IMR-90 (cell line): ENCODE measurements at regions not wholly inside any gene's neighbourhood (a gene's known extent, or its start where the extent isn't known, plus 50 kb on each side); places are given as distances from the start of the nearest gene placed in this dataset.

Experiments
- ATAC-seq: fragments of 200-7000 bp; cut with Tn5 transposase; 2 replicates; pipeline ENCODE4 v1.9.1; 2020; ENCODE audit warnings: low read depth, mild to moderate bottlenecking, moderate library complexity
- BruUV-seq: library from RNA; stranded (reverse); fragments of 400-500 nt; replicated peaks from 2 replicates; lab custom pipeline; 2021; lab: Mats Ljungman, UMichigan
- CTCF ChIA-PET: fragments of 300-600 bp; formaldehyde crosslinking; extraction: SDS; loops from one replicate; lab custom pipeline; 2021; ENCODE audit warnings: antibody characterized with exemption; lab: Yijun Ruan, JAX
- POLR2A ChIA-PET: fragments of 300-600 bp; sonication (Branson Sonifier 250); formaldehyde crosslinking; loops from one replicate; lab custom pipeline; 2022; ENCODE audit warnings: antibody characterized with exemption; ENCODE audit not compliant: unreplicated experiment; lab: Charles Lee
- DNase-seq: peaks from one replicate; pipeline ENCODE4 v3.0.0; 2013
- H2AFZ ChIP-seq: replicated peaks from 2 replicates; pipeline ENCODE3; 2013; ENCODE audit warnings: low read length, mild to moderate bottlenecking; ENCODE audit not compliant: poor library complexity
- H2AK5ac ChIP-seq: 2 replicates; pipeline ENCODE4 v1.6.1; 2013; ENCODE audit warnings: low read depth, low read length, inconsistent platforms
- H2AK9ac ChIP-seq: replicated peaks from 2 replicates; pipeline ENCODE3; 2013; ENCODE audit warnings: mild to moderate bottlenecking, low read depth, low read length, moderate library complexity; ENCODE audit not compliant: poor library complexity
- H2BK120ac ChIP-seq: 2 replicates; pipeline ENCODE4 v1.6.1; 2013; ENCODE audit warnings: low read depth, low read length, inconsistent platforms
- H2BK15ac ChIP-seq: 3 replicates; pipeline ENCODE4 v1.6.1; 2013; ENCODE audit warnings: low read depth, low read length, inconsistent platforms
- H2BK20ac ChIP-seq: 2 replicates; pipeline ENCODE4 v1.6.1; 2013; ENCODE audit warnings: low read depth, mild to moderate bottlenecking, inconsistent platforms, low read length, moderate library complexity
- H2BK5ac ChIP-seq: 2 replicates; pipeline ENCODE4 v1.6.1; 2013; ENCODE audit warnings: mild to moderate bottlenecking, low read depth, low read length, inconsistent platforms; ENCODE audit not compliant: poor library complexity, severe bottlenecking
- H3K14ac ChIP-seq: replicated peaks from 2 replicates; pipeline ENCODE4 v1.6.1; 2013; ENCODE audit warnings: low read depth, low read length, inconsistent platforms
- H3K18ac ChIP-seq: 2 replicates; pipeline ENCODE4 v1.6.1; 2013; ENCODE audit warnings: low read depth, low read length, control low read depth
- H3K23ac ChIP-seq: 2 replicates; pipeline ENCODE4 v1.6.1; 2013; ENCODE audit warnings: low read depth, low read length, inconsistent platforms
- H3K27ac ChIP-seq: 2 replicates; pipeline ENCODE4 v1.5.1; 2013; ENCODE audit warnings: mild to moderate bottlenecking, control low read depth, low read length; ENCODE audit not compliant: insufficient read depth
- H3K27me3 ChIP-seq: 2 replicates; pipeline ENCODE4 v1.6.1; 2013; ENCODE audit warnings: low read length; ENCODE audit not compliant: control insufficient read depth, insufficient read depth
- H3K36me3 ChIP-seq: 2 replicates; pipeline ENCODE4 v1.6.1; 2013; ENCODE audit warnings: low read length, mixed read lengths; ENCODE audit not compliant: control insufficient read depth, insufficient read depth
- H3K4ac ChIP-seq: 2 replicates; pipeline ENCODE4 v1.6.1; 2013; ENCODE audit warnings: low read depth, low read length, inconsistent platforms
- H3K4me1 ChIP-seq: 2 replicates; pipeline ENCODE4 v1.6.1; 2013; ENCODE audit warnings: low read length, mixed read lengths; ENCODE audit not compliant: control insufficient read depth, insufficient read depth
- H3K4me2 ChIP-seq: 2 replicates; pipeline ENCODE4 v1.6.1; 2013; ENCODE audit warnings: low read depth, mild to moderate bottlenecking, control low read depth, low read length, moderate library complexity
- H3K4me3 ChIP-seq: 2 replicates; pipeline ENCODE4 v1.5.1; 2013; ENCODE audit warnings: low read depth, mild to moderate bottlenecking, control low read depth, low read length, moderate library complexity; ENCODE audit not compliant: insufficient read depth
- H3K56ac ChIP-seq: 2 replicates; pipeline ENCODE4 v1.6.1; 2013; ENCODE audit warnings: low read length, inconsistent platforms; ENCODE audit not compliant: insufficient read depth; ENCODE audit errors: extremely low read depth
- H3K79me1 ChIP-seq, 2 experiments: 2 replicates each; pipeline ENCODE4 v1.6.1; 2013; ENCODE audit warnings: low read length in 2 of 2, inconsistent platforms in 1 of 2, low read depth in 1 of 2
- H3K9ac ChIP-seq: 2 replicates; pipeline ENCODE4 v1.6.1; 2013; ENCODE audit warnings: low read depth, low read length, control low read depth
- H3K9me1 ChIP-seq: 2 replicates; pipeline ENCODE4 v1.6.1; 2013; ENCODE audit warnings: low read length, inconsistent platforms; ENCODE audit not compliant: insufficient read depth
- H3K9me3 ChIP-seq: 2 replicates; pipeline ENCODE4 v1.6.1; 2013; ENCODE audit warnings: low read length; ENCODE audit not compliant: control insufficient read depth, insufficient read depth
- H4K20me1 ChIP-seq: 2 replicates; pipeline ENCODE4 v1.6.1; 2013; ENCODE audit warnings: low read length, inconsistent platforms; ENCODE audit not compliant: insufficient read depth
- H4K5ac ChIP-seq: 2 replicates; pipeline ENCODE4 v1.6.1; 2013; ENCODE audit warnings: mild to moderate bottlenecking, low read depth, low read length, control low read depth
- H4K8ac ChIP-seq, 2 experiments: 2 replicates each; pipeline ENCODE4 v1.6.1; 2013; ENCODE audit warnings: low read depth in 2 of 2, low read length in 2 of 2, control low read depth in 1 of 2, inconsistent platforms in 1 of 2
- H4K91ac ChIP-seq: 2 replicates; pipeline ENCODE4 v1.6.1; 2013; ENCODE audit warnings: low read depth, low read length, inconsistent platforms; ENCODE audit not compliant: insufficient read depth
- BHLHE40 ChIP-seq: fragments of 150-350 bp; IDR thresholded peaks from 2 replicates; pipeline ENCODE4 v1.6.1; 2016; ENCODE audit warnings: mild to moderate bottlenecking, low read depth, low read length
- CEBPB ChIP-seq: IDR thresholded peaks from 2 replicates; pipeline ENCODE4 v1.6.1; 2012; ENCODE audit warnings: low read depth, low read length, improper control_type of control experiment
- CHD1 ChIP-seq: IDR thresholded peaks from 2 replicates; pipeline ENCODE4 v1.6.1; 2012; ENCODE audit warnings: low read depth, low read length, improper control_type of control experiment
- FOS ChIP-seq: fragments of 150-350 bp; IDR thresholded peaks from 2 replicates; pipeline ENCODE4 v1.6.1; 2016; ENCODE audit warnings: low read depth, low read length
- MAFK ChIP-seq: IDR thresholded peaks from 2 replicates; pipeline ENCODE4 v1.6.1; 2012; ENCODE audit warnings: low read depth, low read length, improper control_type of control experiment
- MAZ ChIP-seq: IDR thresholded peaks from 2 replicates; pipeline ENCODE4 v1.6.1; 2012; ENCODE audit warnings: low read depth, mild to moderate bottlenecking, low read length, improper control_type of control experiment, moderate library complexity, borderline replicate concordance
- MXI1 ChIP-seq: IDR thresholded peaks from 2 replicates; pipeline ENCODE4 v1.6.1; 2012; ENCODE audit warnings: low read depth, mild to moderate bottlenecking, low read length, moderate library complexity, borderline replicate concordance
- NFE2L2 ChIP-seq: fragments of 150-350 bp; IDR thresholded peaks from 2 replicates; pipeline ENCODE4 v1.6.1; 2016; ENCODE audit warnings: low read depth, mild to moderate bottlenecking, low read length
- POLR2A ChIP-seq: IDR thresholded peaks from 2 replicates; pipeline ENCODE4 v1.6.1; 2012; ENCODE audit warnings: mild to moderate bottlenecking, low read depth, low read length
- RAD21 ChIP-seq: IDR thresholded peaks from 2 replicates; pipeline ENCODE4 v1.6.1; 2012; ENCODE audit warnings: low read length, improper control_type of control experiment
- RCOR1 ChIP-seq: IDR thresholded peaks from 2 replicates; pipeline ENCODE4 v1.6.1; 2012; ENCODE audit warnings: mild to moderate bottlenecking, low read length, improper control_type of control experiment; ENCODE audit not compliant: insufficient replicate concordance
- RFX5 ChIP-seq: IDR thresholded peaks from 2 replicates; pipeline ENCODE4 v1.8.0; 2012; ENCODE audit warnings: low read depth, mild to moderate bottlenecking, low read length, moderate library complexity
- SMC3 ChIP-seq: fragments of 150-350 bp; IDR thresholded peaks from 2 replicates; pipeline ENCODE4 v1.6.1; 2016; ENCODE audit warnings: low read depth, mild to moderate bottlenecking, antibody characterized with exemption, low read length, moderate library complexity
- USF2 ChIP-seq: fragments of 150-350 bp; IDR thresholded peaks from 2 replicates; pipeline ENCODE4 v1.6.1; 2017; ENCODE audit warnings: mild to moderate bottlenecking, antibody characterized with exemption, low read length, low read depth
- WGBS, 2 experiments: methylation state at CpG; one replicate each; pipeline versions ENCODE4 v1.1.5 to v1.1.7; 2013; ENCODE audit warnings: missing lambda C conversion rate in 2 of 2; ENCODE audit not compliant: insufficient read length in 1 of 2; ENCODE audit errors: extremely low coverage in 2 of 2; 5-methylcytosine and 5-hydroxymethylcytosine counted together
- dilution Hi-C: fragments of 300-500 bp; cut with HindIII; formaldehyde crosslinking; loops from one replicate; pipeline ENCODE4 v1.14.3; 2018; ENCODE audit warnings: low sequenced_read_pairs; ENCODE audit not compliant: unreplicated experiment
- in situ Hi-C: fragments of 300-500 bp; cut with MboI; formaldehyde crosslinking; loops from 3 replicates; pipeline ENCODE4 v1.14.3; 2019; ENCODE audit warnings: low sequenced_read_pairs, inconsistent platforms, mixed read lengths
- intact Hi-C: fragments of 100-400 bp; cut with micrococcal nuclease; formaldehyde crosslinking; loops from 2 replicates; pipeline ENCODE4 v1.10.0; 2022
- TF ChIP-seq, protein P1 (sequence below): conservative IDR thresholded peaks from 2 replicates; pipeline ENCODE4 v1.5.1; 2012; ENCODE audit warnings: mild to moderate bottlenecking, low read depth, low read length, improper control_type of control experiment
- TF ChIP-seq, protein P2 (sequence below): fragments of 150-350 bp; IDR thresholded peaks from 2 replicates; pipeline ENCODE4 v1.6.1; 2016; ENCODE audit warnings: low read depth, mild to moderate bottlenecking, low read length, moderate library complexity, borderline replicate concordance

DNA sequence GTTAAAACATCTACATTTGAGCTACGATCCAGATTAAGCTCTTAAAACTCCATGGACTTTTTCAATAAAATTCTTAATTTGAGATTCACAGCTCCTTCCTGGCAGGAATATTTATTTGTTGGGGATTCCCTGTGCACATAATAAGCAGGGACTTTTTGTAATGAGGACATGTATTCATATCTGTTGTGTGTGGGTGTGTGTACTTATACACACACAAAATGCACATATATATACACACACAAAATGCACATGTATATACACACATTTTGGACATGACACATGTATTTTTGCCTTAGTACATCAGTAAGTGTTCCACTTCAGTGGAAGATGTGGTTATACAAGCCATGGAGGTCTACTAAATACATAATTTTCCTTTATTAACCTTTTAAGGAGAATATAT, 1131.1 kb upstream of the CDH2 start:
- H3K23ac ChIP-seq: no peak overlapping the region
- H3K4me2 ChIP-seq: no peak overlapping the region
- POLR2A ChIA-PET: no interaction called here
- no peak for DNase-seq
- H2BK20ac ChIP-seq: no peak overlapping the region
- H4K20me1 ChIP-seq: no peaks in the 10 kb centered on the region
- H2AK5ac ChIP-seq: no peak overlapping the region
- TF ChIP-seq MXI1 (no peak), MAFK (no peak), FOS (no peak), BHLHE40 (no peak), MAZ (no peak), RAD21 (no peak), CEBPB (no peak), RFX5 (no peak), POLR2A (no peak), USF2 (no peak), NFE2L2 (no peak), RCOR1 (no peak), CHD1 (no peak), SMC3 (no peak)
- TF ChIP-seq, protein P1, sequence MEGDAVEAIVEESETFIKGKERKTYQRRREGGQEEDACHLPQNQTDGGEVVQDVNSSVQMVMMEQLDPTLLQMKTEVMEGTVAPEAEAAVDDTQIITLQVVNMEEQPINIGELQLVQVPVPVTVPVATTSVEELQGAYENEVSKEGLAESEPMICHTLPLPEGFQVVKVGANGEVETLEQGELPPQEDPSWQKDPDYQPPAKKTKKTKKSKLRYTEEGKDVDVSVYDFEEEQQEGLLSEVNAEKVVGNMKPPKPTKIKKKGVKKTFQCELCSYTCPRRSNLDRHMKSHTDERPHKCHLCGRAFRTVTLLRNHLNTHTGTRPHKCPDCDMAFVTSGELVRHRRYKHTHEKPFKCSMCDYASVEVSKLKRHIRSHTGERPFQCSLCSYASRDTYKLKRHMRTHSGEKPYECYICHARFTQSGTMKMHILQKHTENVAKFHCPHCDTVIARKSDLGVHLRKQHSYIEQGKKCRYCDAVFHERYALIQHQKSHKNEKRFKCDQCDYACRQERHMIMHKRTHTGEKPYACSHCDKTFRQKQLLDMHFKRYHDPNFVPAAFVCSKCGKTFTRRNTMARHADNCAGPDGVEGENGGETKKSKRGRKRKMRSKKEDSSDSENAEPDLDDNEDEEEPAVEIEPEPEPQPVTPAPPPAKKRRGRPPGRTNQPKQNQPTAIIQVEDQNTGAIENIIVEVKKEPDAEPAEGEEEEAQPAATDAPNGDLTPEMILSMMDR: no peak
- TF ChIP-seq, protein P2, sequence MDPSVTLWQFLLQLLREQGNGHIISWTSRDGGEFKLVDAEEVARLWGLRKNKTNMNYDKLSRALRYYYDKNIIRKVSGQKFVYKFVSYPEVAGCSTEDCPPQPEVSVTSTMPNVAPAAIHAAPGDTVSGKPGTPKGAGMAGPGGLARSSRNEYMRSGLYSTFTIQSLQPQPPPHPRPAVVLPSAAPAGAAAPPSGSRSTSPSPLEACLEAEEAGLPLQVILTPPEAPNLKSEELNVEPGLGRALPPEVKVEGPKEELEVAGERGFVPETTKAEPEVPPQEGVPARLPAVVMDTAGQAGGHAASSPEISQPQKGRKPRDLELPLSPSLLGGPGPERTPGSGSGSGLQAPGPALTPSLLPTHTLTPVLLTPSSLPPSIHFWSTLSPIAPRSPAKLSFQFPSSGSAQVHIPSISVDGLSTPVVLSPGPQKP: no peak
- in situ Hi-C loops: no loop called here
- H2BK15ac ChIP-seq: no peak overlapping the region
- H2AFZ ChIP-seq: no peak overlapping the region
- intact Hi-C loops: no loop called here
- no peak overlapping the region for H3K4ac ChIP-seq
- H4K91ac ChIP-seq: no peak overlapping the region
- H2BK120ac ChIP-seq: no peak overlapping the region
- H3K9ac ChIP-seq: no peak overlapping the region
- CTCF ChIA-PET: no interaction called here
- no peaks in the 10 kb centered on the region for H3K79me1 ChIP-seq
- no peak overlapping the region for H3K14ac ChIP-seq
- H4K8ac ChIP-seq: no peak overlapping the region
- no peaks in the 10 kb centered on the region for H3K9me1 ChIP-seq
- no peak overlapping the region for H2BK5ac ChIP-seq
- no peak overlapping the region for H3K27ac ChIP-seq
- H3K9me3 ChIP-seq: no peaks in the 10 kb centered on the region
- no peak overlapping the region for H4K5ac ChIP-seq
- no TSS peak for BruUV-seq
- no peak overlapping the region for H3K56ac ChIP-seq
- dilution Hi-C loops: no loop called here
- no peak overlapping the region for H2AK9ac ChIP-seq
- no peaks in the 10 kb centered on the region for H3K4me1 ChIP-seq
- no peak overlapping the region for H3K4me3 ChIP-seq
- no peak overlapping the region for H3K18ac ChIP-seq
- no peaks in the 10 kb centered on the region for H3K27me3 ChIP-seq
- no peak for ATAC-seq
- no peaks in the 10 kb centered on the region for H3K36me3 ChIP-seq
- no CpG with 5 or more reads among the region's 1 CpG for WGBS, 2 experiments
